ENCODE measurements at regions not wholly inside any gene's neighbourhood (a gene's known extent, or its start where the extent isn't known, plus 50 kb on each side); places are given as distances from the start of the nearest gene placed in this dataset.
"Not testable (repeated sequence)": the region's sequence is repeated elsewhere in the genome, so short reads cannot be mapped to it uniquely, and the experiment has no call there.

DNA sequence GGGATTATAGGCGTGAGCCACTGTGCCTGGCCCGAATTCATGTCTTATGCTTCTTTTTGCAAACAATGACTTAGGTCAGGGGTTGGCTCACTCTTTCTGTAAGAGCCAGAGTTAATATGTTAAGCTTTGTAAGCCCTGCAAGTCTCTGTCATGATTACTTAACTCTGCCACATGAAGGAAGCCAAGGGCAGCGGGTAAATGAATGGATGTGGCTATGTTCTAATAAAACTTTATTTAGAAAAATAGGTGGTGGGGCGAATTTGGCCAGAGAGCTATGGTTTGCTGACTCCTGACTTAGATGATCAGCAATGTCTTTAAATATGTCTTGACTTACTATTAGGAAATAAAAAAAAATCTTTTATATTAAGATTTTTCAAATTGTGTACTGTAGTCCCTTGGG, 114.9 kb upstream of the ZFP64 start:
- DNase-seq (ENCODE audit: low spot score) = no peak

GRCh38 chr20:52305858-52306257, 114.3 kb upstream of the ZFP64 start:
- no peak for DNase-seq (ENCODE audit: low spot score)

- DNase-seq (ENCODE audit: low spot score) = no peak
Observed at GRCh38 chr20:52305024-52305645, 113.6 kb upstream of the ZFP64 start.

- no peak for DNase-seq (ENCODE audit: low spot score)
Observed at GRCh38 chr20:52303281-52303950, 111.8 kb upstream of the ZFP64 start.

- no peak for DNase-seq (ENCODE audit: low spot score)
Observed at GRCh38 chr20:52302736-52303135, 111.2 kb upstream of the ZFP64 start.

DNA sequence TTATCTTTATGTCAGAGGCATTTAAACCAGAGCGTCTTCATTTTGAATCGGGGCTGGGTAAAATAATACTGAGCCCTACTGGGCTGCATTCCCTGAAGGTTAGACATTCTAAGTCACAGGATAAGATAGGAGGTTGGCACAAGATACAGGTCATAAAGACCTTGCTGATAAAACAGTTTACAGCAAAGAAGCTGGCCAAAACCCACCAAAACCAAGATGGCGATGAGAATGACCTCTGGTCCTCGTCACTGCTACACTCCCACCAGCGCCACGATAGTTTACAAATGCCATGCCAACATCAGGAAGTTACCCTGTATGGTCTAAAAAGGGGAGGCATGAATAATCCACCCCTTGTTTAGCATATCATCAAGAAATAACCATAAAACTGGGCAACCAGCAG, 110.5 kb upstream of the ZFP64 start:
- not testable (repeated sequence) for DNase-seq (ENCODE audit: low spot score)

GRCh38 chr20:52295556-52295955, 104.0 kb upstream of the ZFP64 start:
- DNase-seq (ENCODE audit: low spot score) = no peak

DNA sequence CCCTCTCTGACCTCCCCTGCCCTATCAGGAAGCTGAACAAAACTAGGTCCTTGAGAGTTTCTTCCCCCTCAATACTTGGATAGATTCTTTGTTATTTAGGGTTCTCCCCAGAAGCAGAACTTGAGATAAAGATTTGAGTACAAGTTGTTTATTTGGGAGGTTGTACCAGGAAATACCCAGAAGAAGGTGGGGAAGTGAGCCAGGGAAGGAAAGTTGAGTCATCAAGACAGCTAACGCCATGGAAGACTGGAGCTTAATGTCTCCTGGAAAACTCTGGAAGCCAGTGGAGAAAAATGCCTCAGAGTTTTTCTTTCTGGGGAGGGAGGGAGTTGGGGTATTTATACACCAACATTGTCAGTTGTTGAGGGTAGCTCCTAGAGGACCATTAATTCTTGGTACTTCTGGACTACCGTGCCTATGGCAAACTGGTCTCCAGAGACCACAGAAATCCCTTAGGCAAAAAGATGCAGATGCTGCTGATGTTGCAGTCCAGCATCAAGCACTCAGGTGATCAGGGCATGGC, 102.6 kb upstream of the ZFP64 start:
- no peak for DNase-seq (ENCODE audit: low spot score)

GRCh38 chr20:52291109-52291508, 99.5 kb upstream of the ZFP64 start:
- no peak for DNase-seq (ENCODE audit: low spot score)

DNA sequence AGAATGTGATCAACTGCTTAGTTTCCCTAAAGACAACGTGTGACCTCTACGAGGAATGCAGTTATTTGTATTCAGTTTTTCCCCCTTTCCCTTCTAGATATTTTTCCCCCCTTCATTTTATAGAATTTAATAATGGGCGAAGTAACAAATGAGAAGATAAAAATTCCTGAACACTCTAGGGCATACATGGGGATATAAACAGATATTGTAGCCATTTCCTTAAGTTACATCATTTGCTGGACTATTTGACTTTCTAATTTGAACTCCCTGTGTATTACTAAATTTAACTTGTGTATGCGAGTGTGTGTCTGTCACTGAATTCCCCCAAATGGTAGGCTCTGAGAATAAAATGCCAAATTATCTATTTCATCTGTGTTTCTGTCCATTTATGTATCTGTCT, 99.0 kb upstream of the ZFP64 start:
- DNase-seq (ENCODE audit: low spot score) = no peak

GRCh38 chr20:52289956-52290565, 98.5 kb upstream of the ZFP64 start:
- DNase-seq (ENCODE audit: low spot score) = no peak

DNA sequence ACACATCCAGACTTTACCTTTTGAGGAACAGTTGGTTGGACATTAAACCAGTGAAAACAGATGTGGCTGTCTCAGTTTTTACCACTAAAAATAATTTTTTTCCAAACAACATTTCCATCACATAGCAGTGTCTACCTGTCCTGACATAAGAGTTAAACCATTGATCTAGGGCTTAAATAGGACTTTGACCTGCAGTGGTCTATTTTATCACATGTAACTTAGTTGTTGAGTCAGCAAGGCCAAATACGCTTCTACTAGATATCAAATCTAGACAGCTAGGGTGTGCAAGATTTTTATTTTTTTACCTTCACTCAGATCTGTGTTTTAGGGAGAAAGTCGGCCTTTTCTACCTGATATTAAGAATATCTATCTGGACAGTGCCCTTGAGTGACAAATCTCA, 88.8 kb upstream of the ZFP64 start:
- DNase-seq (ENCODE audit: low spot score) = no peak

GRCh38 chr20:52279706-52280105, 88.1 kb upstream of the ZFP64 start:
- DNase-seq (ENCODE audit: low spot score) = no peak

DNA sequence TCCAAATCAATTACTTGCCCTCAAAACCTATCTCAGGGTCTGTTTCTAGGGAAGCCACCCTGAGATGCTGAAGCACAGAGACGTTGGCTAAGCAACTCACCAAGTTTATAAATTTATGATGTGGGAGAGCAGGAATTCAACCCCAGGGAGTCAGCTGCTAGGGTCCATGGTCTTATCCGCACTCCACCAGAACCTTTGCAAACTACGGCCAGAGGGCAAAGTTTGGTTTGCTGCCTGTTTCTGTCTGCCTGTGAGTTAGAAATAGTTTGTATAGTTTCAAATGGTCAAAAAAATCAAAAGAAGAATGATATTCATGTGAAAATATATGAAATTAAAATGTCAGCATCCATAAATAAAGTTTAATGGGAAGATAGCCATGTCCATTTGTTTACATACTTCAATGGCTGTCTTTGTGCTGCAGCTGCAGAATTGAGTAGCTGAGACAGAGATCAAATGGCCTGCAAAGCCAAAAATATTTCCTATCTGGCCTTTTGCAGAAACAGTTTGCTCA, 83.7 kb upstream of the ZFP64 start:
- DNase-seq (ENCODE audit: low spot score) = no peak

- no peak for DNase-seq (ENCODE audit: low spot score)
Observed at GRCh38 chr20:52270696-52271095, 79.1 kb upstream of the ZFP64 start.

- DNase-seq (ENCODE audit: low spot score) = no peak
Observed at GRCh38 chr20:52270001-52270606, 78.5 kb upstream of the ZFP64 start.

- DNase-seq (ENCODE audit: low spot score) = no peak
Observed at GRCh38 chr20:52269321-52269720, 77.7 kb upstream of the ZFP64 start.

GRCh38 chr20:52268184-52268749, 76.7 kb upstream of the ZFP64 start:
- DNase-seq (ENCODE audit: low spot score) = no peak

DNA sequence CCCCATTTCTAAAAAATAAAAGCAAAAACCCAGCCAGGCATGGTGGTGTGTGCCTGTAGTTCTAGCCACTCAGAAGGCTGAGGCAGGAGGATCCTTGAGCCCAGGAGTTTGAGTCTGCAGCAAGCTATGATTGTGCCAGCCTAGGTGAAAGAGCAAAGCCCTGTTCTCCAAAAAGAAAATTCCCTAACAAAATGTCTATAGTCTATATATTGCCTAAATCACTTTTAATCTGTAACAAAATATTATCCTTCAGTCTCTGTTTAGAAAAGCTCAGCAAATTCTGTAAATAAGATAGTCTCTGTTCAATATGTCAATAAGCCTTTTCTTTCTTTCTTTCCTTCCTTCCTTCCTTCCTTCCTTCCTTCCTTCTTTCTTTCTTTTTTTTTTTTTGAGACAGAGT, 75.8 kb upstream of the ZFP64 start:
- no peak for DNase-seq (ENCODE audit: low spot score)

- no peak for DNase-seq (ENCODE audit: low spot score)
Observed at GRCh38 chr20:52263757-52264156, 72.2 kb upstream of the ZFP64 start.

- DNase-seq (ENCODE audit: low spot score) = no peak
Observed at GRCh38 chr20:52261792-52262191, 70.2 kb upstream of the ZFP64 start.

GRCh38 chr20:52259295-52259694, 67.7 kb upstream of the ZFP64 start:
- no peak for DNase-seq (ENCODE audit: low spot score)
